GM23338 (cell line): ENCODE measurements at regions not wholly inside any gene's neighbourhood (a gene's known extent, or its start where the extent isn't known, plus 50 kb on each side); places are given as distances from the start of the nearest gene placed in this dataset.

ENCODE experiments used
- ATAC-seq: fragments of 200-7000 bp; cut with Tn5 transposase; 3 replicates; pipeline ENCODE4 v1.9.1; 2020
- DNase-seq: peaks from one replicate; pipeline ENCODE4 v3.0.0-alpha.2; 2015; ENCODE audit warnings: low spot score
- H2AFZ ChIP-seq: fragments of 200-600 bp; sonication (generic); 2 replicates; pipeline ENCODE4 v1.8.0; 2016; ENCODE audit warnings: antibody characterized with exemption, mild to moderate bottlenecking, moderate library complexity
- H3F3A ChIP-seq: fragments of 200-600 bp; sonication (generic); replicated peaks from 2 replicates; pipeline ENCODE4 v1.8.0; 2017; ENCODE audit warnings: antibody characterized with exemption, mixed run types, low read depth
- H3K27ac ChIP-seq: fragments of 200-600 bp; sonication (generic); 2 replicates; pipeline ENCODE4 v1.6.1; 2016; ENCODE audit warnings: low read depth
- H3K27me3 ChIP-seq: fragments of 200-600 bp; sonication (generic); 2 replicates; pipeline ENCODE4 v1.8.0; 2016; ENCODE audit warnings: mild to moderate bottlenecking, mixed run types, moderate library complexity; ENCODE audit not compliant: insufficient read depth
- H3K36me3 ChIP-seq: fragments of 200-600 bp; sonication (generic); 2 replicates; pipeline ENCODE4 v1.8.0; 2016; ENCODE audit warnings: mild to moderate bottlenecking; ENCODE audit not compliant: insufficient read depth
- H3K4me1 ChIP-seq: fragments of 200-600 bp; sonication (generic); 2 replicates; pipeline ENCODE4 v1.8.0; 2016; ENCODE audit warnings: mild to moderate bottlenecking, moderate library complexity; ENCODE audit not compliant: insufficient read depth
- H3K4me2 ChIP-seq: fragments of 200-600 bp; sonication (generic); 2 replicates; pipeline ENCODE4 v1.7.1; 2017; ENCODE audit warnings: mixed run types
- H3K4me3 ChIP-seq: fragments of 200-600 bp; sonication (generic); 2 replicates; pipeline ENCODE4 v1.6.1; 2016; ENCODE audit warnings: mixed run types
- H3K79me2 ChIP-seq: fragments of 200-600 bp; sonication (generic); replicated peaks from 2 replicates; pipeline ENCODE4 v1.8.0; 2017; ENCODE audit warnings: mild to moderate bottlenecking; ENCODE audit not compliant: insufficient read depth
- H3K9me2 ChIP-seq: fragments of 200-600 bp; sonication (generic); 2 replicates; pipeline ENCODE4 v1.8.0; 2017; ENCODE audit not compliant: insufficient read depth
- H4K20me1 ChIP-seq: fragments of 200-600 bp; sonication (generic); replicated peaks from 2 replicates; pipeline ENCODE4 v1.8.0; 2017; ENCODE audit warnings: mild to moderate bottlenecking; ENCODE audit not compliant: insufficient read depth
- H3K27ac Mint-ChIP-seq: 2 replicates; pipeline ENCODE4 v1.8.0; 2020; ENCODE audit warnings: inconsistent platforms, mild to moderate bottlenecking, moderate library complexity, mixed read lengths
- H3K27me3 Mint-ChIP-seq: 3 replicates; pipeline ENCODE4 v1.8.0; 2022; ENCODE audit warnings: low read depth, mild to moderate bottlenecking, moderate library complexity, mixed read lengths, inconsistent platforms; ENCODE audit not compliant: insufficient read depth, poor library complexity
- H3K36me3 Mint-ChIP-seq: 3 replicates; pipeline ENCODE4 v1.8.0; 2021; ENCODE audit warnings: low read depth, mild to moderate bottlenecking, inconsistent platforms, moderate library complexity, mixed read lengths
- H3K4me1 Mint-ChIP-seq: 3 replicates; pipeline ENCODE4 v1.8.0; 2020; ENCODE audit warnings: mild to moderate bottlenecking, inconsistent platforms, mixed read lengths
- H3K4me3 Mint-ChIP-seq: 3 replicates; pipeline ENCODE4 v1.8.0; 2021; ENCODE audit warnings: moderate library complexity, mild to moderate bottlenecking, inconsistent platforms, mixed read lengths
- H3K9me3 Mint-ChIP-seq: 3 replicates; pipeline ENCODE4 v1.8.0; 2020; ENCODE audit warnings: moderate library complexity, mild to moderate bottlenecking, inconsistent platforms, mixed read lengths
- CREB1 ChIP-seq: fragments of 250-450 bp; sonication (Bioruptor Pico); IDR thresholded peaks from 2 replicates; pipeline ENCODE4 v1.5.0; 2020; ENCODE audit warnings: low read depth, mild to moderate bottlenecking, moderate library complexity
- EZH2 ChIP-seq: fragments of 200-600 bp; sonication (generic); IDR thresholded peaks from one replicate; pipeline ENCODE4 v1.8.0; 2017; ENCODE audit warnings: antibody characterized with exemption, mild to moderate bottlenecking, low read depth; ENCODE audit not compliant: unreplicated experiment
- EZH2phosphoT487 ChIP-seq: fragments of 200-600 bp; sonication (generic); IDR thresholded peaks from one replicate; pipeline ENCODE4 v1.8.1; 2018; ENCODE audit warnings: antibody characterized with exemption; ENCODE audit not compliant: unreplicated experiment
- JUNB ChIP-seq: IDR thresholded peaks from one replicate; pipeline ENCODE4 v1.6.1; 2016; ENCODE audit warnings: antibody characterized with exemption; ENCODE audit not compliant: unreplicated experiment
- NANOG ChIP-seq: IDR thresholded peaks from 2 replicates; pipeline ENCODE4 v1.6.1; 2016; ENCODE audit warnings: antibody characterized with exemption, borderline replicate concordance
- POLR2AphosphoS5 ChIP-seq: IDR thresholded peaks from 2 replicates; pipeline ENCODE4 v1.6.1; 2016; ENCODE audit warnings: antibody characterized with exemption, low read depth
- STAT1 ChIP-seq: IDR thresholded peaks from one replicate; pipeline ENCODE4 v1.6.1; 2016; ENCODE audit warnings: antibody characterized with exemption; ENCODE audit not compliant: unreplicated experiment
- ZNF114 ChIP-seq: fragments of 250-450 bp; sonication (Bioruptor Pico); IDR thresholded peaks from 2 replicates; pipeline ENCODE4 v1.5.0; 2020; ENCODE audit warnings: mild to moderate bottlenecking, moderate library complexity
- ZNF331 ChIP-seq: fragments of 250-450 bp; sonication (Bioruptor Pico); IDR thresholded peaks from 2 replicates; pipeline ENCODE4 v1.5.0; 2020; ENCODE audit warnings: low read depth, mild to moderate bottlenecking, moderate library complexity
- TF ChIP-seq, protein P1 (sequence below), 2 experiments: fragments of 200-600 bp in 1 of 2; sonication (generic) in 1 of 2; conservative IDR thresholded peaks; 2 replicates each; pipeline versions ENCODE4 v1.5.1 to v1.6.1; 2016 to 2017; ENCODE audit warnings: antibody characterized with exemption in 2 of 2, low read depth in 2 of 2, mild to moderate bottlenecking in 2 of 2, moderate library complexity in 1 of 2
- TF ChIP-seq, protein P2 (sequence below): IDR thresholded peaks from one replicate; pipeline ENCODE4 v1.6.1; 2018; ENCODE audit warnings: antibody characterized with exemption; ENCODE audit not compliant: unreplicated experiment
- TF ChIP-seq, protein P3 (sequence below): fragments of 250-450 bp; sonication (Bioruptor Pico); IDR thresholded peaks from 2 replicates; pipeline ENCODE4 v1.5.0; 2020; ENCODE audit warnings: mild to moderate bottlenecking, moderate library complexity
- TF ChIP-seq, protein P4 (sequence below): IDR thresholded peaks from 2 replicates; pipeline ENCODE4 v1.6.1; 2016; ENCODE audit warnings: antibody characterized with exemption

DNA sequence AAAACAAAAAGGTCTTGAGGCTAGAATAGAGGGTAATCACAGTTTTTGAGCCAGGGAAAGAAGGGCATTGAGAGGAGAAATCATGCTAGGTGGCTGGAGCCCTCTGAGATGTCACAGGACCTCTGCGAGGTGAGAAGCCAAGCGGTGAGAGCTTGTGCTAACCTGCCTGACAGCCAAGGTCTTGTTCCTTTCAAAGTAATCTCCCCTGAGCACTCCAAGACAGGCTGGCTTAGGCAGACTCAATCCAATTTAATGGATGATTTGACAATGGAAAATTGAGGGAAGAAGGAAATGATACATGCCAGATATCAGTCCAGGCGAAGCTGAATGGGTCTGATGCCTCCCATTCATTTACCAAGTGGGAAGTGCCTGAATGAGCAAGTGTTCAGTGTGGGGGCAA lies 311.9 kb upstream of the PTBP2 start:
- H2AFZ ChIP-seq = no peak overlapping the region
- peaks cover 3% of the 10 kb centered on the region; the same call in 1 of the 2 replicates for H3K9me2 ChIP-seq
- H3K27ac Mint-ChIP-seq = no peak overlapping the region
- no peaks in the 10 kb centered on the region for H3K79me2 ChIP-seq
- H3K27me3 Mint-ChIP-seq = no peaks in the 10 kb centered on the region
- H3K9me3 Mint-ChIP-seq = no peaks in the 10 kb centered on the region
- no peak overlapping the region for H3K4me3 ChIP-seq
- no peaks in the 10 kb centered on the region for H3K36me3 Mint-ChIP-seq
- H3K4me3 Mint-ChIP-seq = no peak overlapping the region
- no peak overlapping the region for H3K4me2 ChIP-seq
- no peaks in the 10 kb centered on the region for H3K27me3 ChIP-seq
- H3K4me1 ChIP-seq = 0 out of 2 replicates have a peak, but pooled peaks cover 3% of the 10 kb centered on the region
- H3K4me1 Mint-ChIP-seq = peaks cover 6% of the 10 kb centered on the region
- TF ChIP-seq EZH2 = no peak
- TF ChIP-seq, protein P1, sequence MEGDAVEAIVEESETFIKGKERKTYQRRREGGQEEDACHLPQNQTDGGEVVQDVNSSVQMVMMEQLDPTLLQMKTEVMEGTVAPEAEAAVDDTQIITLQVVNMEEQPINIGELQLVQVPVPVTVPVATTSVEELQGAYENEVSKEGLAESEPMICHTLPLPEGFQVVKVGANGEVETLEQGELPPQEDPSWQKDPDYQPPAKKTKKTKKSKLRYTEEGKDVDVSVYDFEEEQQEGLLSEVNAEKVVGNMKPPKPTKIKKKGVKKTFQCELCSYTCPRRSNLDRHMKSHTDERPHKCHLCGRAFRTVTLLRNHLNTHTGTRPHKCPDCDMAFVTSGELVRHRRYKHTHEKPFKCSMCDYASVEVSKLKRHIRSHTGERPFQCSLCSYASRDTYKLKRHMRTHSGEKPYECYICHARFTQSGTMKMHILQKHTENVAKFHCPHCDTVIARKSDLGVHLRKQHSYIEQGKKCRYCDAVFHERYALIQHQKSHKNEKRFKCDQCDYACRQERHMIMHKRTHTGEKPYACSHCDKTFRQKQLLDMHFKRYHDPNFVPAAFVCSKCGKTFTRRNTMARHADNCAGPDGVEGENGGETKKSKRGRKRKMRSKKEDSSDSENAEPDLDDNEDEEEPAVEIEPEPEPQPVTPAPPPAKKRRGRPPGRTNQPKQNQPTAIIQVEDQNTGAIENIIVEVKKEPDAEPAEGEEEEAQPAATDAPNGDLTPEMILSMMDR (conservative IDR thresholded peaks at IDR 0.05; ENCODE audit: low read depth in 2 of 2) = no peak
- no peak for TF ChIP-seq POLR2AphosphoS5
- no peak for TF ChIP-seq STAT1
- TF ChIP-seq ZNF331 = no peak
- no peak for TF ChIP-seq ZNF114 (CRISPR knock-in tag)
- TF ChIP-seq, protein P2, sequence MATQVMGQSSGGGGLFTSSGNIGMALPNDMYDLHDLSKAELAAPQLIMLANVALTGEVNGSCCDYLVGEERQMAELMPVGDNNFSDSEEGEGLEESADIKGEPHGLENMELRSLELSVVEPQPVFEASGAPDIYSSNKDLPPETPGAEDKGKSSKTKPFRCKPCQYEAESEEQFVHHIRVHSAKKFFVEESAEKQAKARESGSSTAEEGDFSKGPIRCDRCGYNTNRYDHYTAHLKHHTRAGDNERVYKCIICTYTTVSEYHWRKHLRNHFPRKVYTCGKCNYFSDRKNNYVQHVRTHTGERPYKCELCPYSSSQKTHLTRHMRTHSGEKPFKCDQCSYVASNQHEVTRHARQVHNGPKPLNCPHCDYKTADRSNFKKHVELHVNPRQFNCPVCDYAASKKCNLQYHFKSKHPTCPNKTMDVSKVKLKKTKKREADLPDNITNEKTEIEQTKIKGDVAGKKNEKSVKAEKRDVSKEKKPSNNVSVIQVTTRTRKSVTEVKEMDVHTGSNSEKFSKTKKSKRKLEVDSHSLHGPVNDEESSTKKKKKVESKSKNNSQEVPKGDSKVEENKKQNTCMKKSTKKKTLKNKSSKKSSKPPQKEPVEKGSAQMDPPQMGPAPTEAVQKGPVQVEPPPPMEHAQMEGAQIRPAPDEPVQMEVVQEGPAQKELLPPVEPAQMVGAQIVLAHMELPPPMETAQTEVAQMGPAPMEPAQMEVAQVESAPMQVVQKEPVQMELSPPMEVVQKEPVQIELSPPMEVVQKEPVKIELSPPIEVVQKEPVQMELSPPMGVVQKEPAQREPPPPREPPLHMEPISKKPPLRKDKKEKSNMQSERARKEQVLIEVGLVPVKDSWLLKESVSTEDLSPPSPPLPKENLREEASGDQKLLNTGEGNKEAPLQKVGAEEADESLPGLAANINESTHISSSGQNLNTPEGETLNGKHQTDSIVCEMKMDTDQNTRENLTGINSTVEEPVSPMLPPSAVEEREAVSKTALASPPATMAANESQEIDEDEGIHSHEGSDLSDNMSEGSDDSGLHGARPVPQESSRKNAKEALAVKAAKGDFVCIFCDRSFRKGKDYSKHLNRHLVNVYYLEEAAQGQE = no peak
- no peak for TF ChIP-seq CREB1
- no peak for TF ChIP-seq JUNB
- TF ChIP-seq EZH2phosphoT487 = no peak
- TF ChIP-seq, protein P3, sequence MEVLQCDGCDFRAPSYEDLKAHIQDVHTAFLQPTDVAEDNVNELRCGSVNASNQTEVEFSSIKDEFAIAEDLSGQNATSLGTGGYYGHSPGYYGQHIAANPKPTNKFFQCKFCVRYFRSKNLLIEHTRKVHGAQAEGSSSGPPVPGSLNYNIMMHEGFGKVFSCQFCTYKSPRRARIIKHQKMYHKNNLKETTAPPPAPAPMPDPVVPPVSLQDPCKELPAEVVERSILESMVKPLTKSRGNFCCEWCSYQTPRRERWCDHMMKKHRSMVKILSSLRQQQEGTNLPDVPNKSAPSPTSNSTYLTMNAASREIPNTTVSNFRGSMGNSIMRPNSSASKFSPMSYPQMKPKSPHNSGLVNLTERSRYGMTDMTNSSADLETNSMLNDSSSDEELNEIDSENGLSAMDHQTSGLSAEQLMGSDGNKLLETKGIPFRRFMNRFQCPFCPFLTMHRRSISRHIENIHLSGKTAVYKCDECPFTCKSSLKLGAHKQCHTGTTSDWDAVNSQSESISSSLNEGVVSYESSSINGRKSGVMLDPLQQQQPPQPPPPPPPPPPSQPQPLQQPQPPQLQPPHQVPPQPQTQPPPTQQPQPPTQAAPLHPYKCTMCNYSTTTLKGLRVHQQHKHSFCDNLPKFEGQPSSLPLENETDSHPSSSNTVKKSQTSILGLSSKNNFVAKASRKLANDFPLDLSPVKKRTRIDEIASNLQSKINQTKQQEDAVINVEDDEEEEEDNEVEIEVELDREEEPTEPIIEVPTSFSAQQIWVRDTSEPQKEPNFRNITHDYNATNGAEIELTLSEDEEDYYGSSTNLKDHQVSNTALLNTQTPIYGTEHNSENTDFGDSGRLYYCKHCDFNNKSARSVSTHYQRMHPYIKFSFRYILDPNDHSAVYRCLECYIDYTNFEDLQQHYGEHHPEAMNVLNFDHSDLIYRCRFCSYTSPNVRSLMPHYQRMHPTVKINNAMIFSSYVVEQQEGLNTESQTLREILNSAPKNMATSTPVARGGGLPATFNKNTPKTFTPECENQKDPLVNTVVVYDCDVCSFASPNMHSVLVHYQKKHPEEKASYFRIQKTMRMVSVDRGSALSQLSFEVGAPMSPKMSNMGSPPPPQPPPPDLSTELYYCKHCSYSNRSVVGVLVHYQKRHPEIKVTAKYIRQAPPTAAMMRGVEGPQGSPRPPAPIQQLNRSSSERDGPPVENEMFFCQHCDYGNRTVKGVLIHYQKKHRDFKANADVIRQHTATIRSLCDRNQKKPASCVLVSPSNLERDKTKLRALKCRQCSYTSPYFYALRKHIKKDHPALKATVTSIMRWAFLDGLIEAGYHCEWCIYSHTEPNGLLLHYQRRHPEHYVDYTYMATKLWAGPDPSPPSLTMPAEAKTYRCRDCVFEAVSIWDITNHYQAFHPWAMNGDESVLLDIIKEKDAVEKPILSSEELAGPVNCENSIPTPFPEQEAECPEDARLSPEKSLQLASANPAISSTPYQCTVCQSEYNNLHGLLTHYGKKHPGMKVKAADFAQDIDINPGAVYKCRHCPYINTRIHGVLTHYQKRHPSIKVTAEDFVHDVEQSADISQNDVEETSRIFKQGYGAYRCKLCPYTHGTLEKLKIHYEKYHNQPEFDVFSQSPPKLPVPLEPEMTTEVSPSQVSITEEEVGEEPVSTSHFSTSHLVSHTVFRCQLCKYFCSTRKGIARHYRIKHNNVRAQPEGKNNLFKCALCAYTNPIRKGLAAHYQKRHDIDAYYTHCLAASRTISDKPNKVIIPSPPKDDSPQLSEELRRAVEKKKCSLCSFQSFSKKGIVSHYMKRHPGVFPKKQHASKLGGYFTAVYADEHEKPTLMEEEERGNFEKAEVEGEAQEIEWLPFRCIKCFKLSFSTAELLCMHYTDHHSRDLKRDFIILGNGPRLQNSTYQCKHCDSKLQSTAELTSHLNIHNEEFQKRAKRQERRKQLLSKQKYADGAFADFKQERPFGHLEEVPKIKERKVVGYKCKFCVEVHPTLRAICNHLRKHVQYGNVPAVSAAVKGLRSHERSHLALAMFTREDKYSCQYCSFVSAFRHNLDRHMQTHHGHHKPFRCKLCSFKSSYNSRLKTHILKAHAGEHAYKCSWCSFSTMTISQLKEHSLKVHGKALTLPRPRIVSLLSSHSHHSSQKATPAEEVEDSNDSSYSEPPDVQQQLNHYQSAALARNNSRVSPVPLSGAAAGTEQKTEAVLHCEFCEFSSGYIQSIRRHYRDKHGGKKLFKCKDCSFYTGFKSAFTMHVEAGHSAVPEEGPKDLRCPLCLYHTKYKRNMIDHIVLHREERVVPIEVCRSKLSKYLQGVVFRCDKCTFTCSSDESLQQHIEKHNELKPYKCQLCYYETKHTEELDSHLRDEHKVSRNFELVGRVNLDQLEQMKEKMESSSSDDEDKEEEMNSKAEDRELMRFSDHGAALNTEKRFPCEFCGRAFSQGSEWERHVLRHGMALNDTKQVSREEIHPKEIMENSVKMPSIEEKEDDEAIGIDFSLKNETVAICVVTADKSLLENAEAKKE (CRISPR knock-in tag) = no peak
- no peak for TF ChIP-seq NANOG
- TF ChIP-seq, protein P4, sequence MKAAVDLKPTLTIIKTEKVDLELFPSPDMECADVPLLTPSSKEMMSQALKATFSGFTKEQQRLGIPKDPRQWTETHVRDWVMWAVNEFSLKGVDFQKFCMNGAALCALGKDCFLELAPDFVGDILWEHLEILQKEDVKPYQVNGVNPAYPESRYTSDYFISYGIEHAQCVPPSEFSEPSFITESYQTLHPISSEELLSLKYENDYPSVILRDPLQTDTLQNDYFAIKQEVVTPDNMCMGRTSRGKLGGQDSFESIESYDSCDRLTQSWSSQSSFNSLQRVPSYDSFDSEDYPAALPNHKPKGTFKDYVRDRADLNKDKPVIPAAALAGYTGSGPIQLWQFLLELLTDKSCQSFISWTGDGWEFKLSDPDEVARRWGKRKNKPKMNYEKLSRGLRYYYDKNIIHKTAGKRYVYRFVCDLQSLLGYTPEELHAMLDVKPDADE = no peak
- no peak overlapping the region for H3K27ac ChIP-seq
- DNase-seq = no peak
- H4K20me1 ChIP-seq = no peaks in the 10 kb centered on the region
- H3F3A ChIP-seq = no peaks in the 10 kb centered on the region
- ATAC-seq = no peak
- no peaks in the 10 kb centered on the region for H3K36me3 ChIP-seq
